Fibroblast of pulmonary artery (primary cell): ENCODE measurements at regions not wholly inside any gene's neighbourhood (a gene's known extent, or its start where the extent isn't known, plus 50 kb on each side); places are given as distances from the start of the nearest gene placed in this dataset.

Experiments
- DNase-seq: peaks from one replicate; pipeline ENCODE4 v3.0.0-alpha.2; 2010; ENCODE audit warnings: low read depth
- H3K4me3 ChIP-seq: replicated peaks from 2 replicates; pipeline ENCODE4 v1.5.1; 2011; ENCODE audit warnings: low read depth, mild to moderate bottlenecking, control low read depth, low read length, moderate library complexity
- CTCF ChIP-seq: IDR thresholded peaks from 2 replicates; pipeline ENCODE4 v1.5.1; 2011; ENCODE audit warnings: mild to moderate bottlenecking, control low read depth, low read length, inconsistent platforms; ENCODE audit errors: missing control alignments

DNA sequence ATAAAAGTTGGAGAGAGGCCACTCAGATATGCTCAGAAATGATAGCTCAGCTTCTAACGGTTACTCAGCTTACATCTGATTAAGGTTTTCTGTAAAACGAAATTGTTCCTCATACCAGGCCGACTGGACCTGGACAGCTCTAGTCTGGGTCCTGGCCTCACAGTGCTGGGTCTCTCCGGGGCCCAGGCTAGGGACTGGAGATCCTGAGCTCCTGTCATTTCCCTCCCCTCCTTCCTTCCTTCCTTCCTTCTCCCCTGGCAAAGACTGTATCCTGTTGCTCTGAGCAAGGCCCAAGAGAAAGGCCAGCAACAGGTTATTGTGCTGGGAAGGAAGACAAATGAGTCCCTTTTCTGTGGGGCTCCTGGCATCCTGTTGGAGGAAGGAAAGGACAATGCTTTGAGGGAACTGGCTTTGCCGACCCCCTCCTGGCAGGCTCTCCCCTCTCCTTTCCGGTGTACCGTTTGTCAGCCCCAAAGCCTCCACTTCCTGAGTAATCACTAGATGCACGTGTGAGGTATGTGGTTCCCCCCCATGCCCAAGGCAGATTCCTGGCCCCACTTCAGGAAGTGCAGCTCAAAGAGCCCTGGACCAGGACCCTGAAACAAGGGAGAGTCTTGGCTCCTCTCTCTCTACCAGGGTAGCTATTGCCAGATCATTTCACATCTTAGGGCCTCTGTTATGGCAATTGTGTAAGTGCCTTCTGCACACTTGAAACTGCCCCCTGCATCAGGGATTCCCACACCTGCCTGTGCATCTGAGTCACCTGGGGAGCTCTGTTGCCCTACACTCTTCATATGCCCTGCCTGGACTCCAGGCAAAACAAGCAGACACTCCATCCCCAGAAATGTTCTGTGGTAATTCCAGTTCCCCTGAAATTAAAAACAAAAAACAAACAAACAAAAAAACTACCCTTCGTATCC lies 212.7 kb upstream of the FGGY start:
- no peak overlapping the region for H3K4me3 ChIP-seq
- DNase-seq: peak; percentile 55
- TF ChIP-seq CTCF: no peak

- no peak for TF ChIP-seq CTCF
- H3K4me3 ChIP-seq: no peak overlapping the region
- DNase-seq: no peak
These were observed 211.8 kb upstream of the FGGY start for GRCh38 chr1:59085101-59085500.

- no peak overlapping the region for H3K4me3 ChIP-seq
- DNase-seq: peak; percentile 40
- TF ChIP-seq CTCF: no peak
These were observed 207.7 kb upstream of the FGGY start for GRCh38 chr1:59089036-59089798.

DNA sequence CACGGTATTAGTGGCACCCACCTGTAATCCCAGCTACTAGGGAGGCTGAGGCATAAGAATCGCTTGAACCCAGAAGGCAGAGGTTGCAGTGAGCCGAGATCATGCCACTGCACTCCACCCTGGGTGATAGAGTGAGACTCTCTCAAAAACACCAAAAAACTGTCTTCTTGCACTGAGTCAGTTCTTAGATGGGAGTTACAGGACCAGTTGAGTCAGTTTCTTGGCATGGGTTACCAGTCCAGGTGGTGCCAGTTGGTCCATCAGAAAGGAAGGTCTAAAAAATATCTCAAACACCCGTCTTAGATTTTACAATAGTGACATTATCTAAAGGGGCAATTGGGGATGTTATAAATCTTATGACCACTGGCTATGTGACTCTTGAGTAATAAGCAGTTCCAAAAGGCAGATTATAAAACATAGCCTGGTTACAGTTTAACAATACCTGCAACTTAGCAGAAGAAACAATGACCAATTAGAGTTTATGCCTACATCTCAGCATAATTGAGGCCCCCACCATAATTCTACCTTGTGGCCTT lies 206.9 kb upstream of the FGGY start:
- no peak for DNase-seq
- H3K4me3 ChIP-seq: no peak overlapping the region
- TF ChIP-seq CTCF: no peak

DNA sequence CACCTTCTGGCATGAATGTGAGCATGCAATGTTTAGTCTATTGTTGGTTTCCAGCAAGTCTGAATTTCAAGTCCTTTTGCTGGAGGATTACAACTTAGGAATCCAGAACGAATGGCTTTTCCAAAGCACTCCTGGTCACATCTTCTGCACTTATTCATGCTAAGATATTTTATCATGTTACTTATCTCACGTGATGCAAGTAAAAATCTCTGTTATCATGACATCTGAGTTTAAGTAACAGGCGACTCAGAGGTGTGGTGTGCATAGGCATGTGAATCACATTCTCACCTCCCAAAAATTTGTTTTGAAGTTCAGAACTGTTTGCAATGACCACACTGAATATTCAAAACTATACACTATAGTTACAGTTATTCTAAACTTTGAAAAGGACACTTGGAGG lies 204.8 kb upstream of the FGGY start:
- no peak for TF ChIP-seq CTCF
- no peak overlapping the region for H3K4me3 ChIP-seq
- DNase-seq: no peak

DNA sequence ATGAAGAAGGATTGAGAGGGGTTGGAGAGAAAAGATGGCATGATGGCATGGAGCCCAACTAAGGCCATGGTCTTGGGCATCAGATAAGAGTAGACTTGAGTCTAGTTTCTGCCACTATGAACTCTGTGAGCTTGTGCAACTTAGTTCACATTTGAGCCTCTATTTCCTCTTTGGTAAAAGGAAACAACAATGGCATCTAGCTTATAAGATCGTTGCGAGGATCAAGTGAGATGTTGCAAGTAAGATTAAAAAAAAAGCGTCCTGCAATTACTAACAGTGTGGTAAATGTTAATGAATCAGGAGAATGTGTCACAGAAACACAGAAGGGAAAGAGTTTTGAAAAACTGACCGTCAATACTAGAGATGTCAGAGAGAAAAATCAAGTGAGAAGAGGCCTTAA lies 202.9 kb upstream of the FGGY start:
- H3K4me3 ChIP-seq: no peak overlapping the region
- no peak for DNase-seq
- TF ChIP-seq CTCF: no peak
